HG03442 (cell line): ENCODE measurements at regions not wholly inside any gene's neighbourhood (a gene's known extent, or its start where the extent isn't known, plus 50 kb on each side); places are given as distances from the start of the nearest gene placed in this dataset.

Experiments used
- ATAC-seq: cut with Tn5 transposase; IDR thresholded peaks from one replicate; pipeline ENCODE4 v1.9.1; 2021; ENCODE audit warnings: mild to moderate bottlenecking, moderate library complexity; ENCODE audit not compliant: unreplicated experiment

DNA sequence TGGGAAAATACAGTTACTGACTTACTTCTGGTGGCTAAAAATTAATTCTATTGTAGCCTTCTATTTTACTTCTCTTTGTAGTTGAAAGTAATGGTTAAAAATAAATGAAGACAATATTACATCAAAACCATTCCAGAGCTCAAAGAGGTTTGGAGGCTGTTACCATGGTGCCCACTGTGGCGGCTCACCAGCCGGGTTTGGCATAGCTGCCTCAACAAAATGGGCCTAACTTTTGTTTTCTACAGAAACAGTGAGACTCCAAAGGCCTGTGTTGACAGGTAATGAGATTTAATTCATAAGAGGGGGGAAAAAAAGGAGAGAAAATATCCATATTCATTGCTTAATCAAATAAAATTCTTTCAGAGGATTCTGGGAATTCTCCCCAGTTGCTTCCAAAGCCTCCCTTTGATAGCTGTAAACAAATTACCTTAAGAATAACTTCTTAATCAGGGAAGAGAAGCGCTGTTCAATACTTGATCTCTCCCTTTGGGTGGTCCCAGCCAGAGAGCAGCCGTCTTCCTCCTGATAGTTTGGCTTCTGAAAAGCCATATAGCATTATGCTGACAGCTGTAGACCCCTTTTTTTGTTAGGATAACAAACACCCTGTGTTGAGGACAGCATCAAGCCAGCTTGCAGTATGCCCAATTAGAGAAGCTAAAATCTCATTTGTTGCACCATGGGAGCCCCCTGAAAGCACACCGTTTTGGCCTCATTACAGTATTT lies 266.8 kb downstream of the NEDD1 start:
- no peak for ATAC-seq

DNA sequence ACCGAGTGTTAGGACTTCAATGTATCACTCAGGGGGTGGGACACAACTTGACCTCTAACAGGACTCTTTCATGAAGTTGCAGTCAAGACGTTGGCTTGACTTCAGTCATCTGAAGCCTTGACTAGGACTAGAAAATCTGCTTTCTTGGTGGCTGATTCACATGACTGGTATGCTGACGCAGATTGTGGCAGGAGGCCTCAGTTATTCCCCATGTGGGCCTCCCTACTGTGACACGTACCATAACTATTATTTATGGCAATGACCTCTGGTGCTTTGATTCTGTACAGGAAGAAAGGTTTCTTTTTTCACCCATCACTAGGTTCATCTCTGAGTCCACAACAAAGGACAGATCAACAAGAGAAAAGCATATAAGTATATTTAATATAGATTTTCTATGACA lies 270.4 kb downstream of the NEDD1 start:
- ATAC-seq, result no peak

DNA sequence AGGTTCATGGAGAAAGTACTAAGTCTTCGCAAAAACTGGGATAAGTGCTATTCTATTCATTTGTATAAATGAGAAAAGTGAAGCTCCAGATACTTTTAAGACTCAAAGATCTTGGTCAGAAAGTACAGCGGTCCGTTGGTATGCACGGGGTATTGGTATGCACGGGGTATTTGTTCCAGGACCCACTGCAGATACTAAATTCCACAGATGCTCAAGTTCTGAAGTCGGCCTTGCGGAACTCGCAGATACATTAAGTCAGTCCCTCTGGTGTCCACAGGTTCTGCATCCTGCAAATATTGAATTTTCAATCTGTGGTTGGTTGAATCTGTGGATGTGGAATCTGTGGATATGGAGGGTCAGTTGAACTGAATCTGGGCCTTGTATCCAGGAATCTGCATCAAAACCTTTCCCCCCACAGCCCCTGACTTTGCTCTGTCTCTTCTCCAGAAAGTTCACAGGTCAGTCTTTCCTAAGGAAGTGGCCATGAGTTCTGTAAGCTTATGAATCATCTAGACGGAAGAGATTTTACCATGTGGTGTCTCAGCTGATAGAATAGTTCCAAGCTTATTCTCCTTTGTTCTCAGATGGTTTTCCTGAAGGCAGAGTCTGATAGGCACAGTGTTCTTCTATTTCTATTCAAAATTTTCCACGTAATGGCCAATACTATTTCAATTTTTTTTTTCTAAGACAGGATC lies 274.7 kb downstream of the NEDD1 start:
- no peak for ATAC-seq

DNA sequence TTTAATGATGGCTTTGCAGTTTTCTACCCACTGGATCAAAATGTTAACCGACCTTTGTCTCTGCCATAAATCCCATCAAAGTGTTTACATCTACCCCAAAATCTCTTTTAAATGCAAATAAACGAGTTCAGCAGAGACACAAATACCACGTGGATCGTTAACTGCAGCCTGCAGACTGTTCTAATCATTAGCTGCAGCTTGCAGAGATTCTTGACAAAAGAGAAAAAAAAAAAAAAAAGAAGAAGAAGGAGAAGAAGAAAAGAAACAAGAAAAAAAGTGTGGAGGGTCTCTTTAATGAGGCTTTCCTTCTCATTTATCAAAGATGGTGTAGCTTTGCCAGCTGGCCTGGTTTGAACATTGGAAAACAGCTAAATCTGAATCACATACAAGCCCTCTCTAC lies 275.7 kb downstream of the NEDD1 start:
- no peak for ATAC-seq

DNA sequence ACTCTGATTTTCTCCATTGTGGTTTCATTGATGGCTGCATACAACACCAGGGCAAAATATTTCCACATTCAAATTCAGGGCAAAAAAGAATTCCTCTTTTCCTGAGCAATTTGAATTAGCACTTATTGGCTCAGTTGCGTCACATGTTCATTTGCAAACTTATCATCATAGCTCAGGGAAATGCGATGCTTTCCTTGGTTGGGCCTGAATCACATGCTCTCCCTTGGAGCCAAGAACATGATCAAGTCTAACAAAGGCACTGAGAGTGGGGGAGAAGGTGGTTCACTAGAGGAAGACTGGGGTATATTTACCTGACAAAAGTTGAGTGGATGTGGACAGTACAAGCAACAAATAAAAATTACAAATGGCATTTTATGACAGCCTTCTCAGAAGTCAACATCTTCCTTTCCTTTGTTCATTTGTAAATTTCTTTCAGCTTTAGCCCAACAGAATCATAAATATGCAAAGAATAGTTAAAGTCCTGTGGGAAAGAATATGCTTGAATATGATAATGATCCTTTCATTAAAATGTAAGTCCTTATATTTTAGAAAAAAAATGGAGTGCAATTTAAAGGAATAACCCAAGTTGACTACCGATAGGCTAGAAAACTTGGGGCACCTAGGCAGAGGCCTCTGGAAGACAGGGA lies 277.2 kb downstream of the NEDD1 start:
- ATAC-seq, result no peak

DNA sequence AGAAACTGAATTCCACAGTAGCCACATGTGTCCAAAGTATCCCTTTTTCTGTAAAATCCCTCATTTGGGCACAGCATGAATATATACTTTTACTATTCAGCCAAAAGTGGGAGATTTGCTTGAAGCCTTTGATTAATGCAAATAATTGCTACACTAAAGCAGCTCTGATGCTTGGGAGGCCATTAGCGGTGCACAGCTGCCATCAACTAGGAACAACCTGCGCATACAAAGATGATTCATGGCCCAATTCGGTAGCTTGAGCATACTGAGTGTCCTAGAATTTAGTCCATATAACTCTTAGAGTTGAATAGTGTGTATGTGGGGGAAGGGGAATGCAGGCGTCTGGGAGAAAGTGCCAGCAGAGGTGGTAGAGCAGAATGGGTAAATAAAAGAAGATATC lies 277.0 kb upstream of the RMST start:
- ATAC-seq, result no peak

DNA sequence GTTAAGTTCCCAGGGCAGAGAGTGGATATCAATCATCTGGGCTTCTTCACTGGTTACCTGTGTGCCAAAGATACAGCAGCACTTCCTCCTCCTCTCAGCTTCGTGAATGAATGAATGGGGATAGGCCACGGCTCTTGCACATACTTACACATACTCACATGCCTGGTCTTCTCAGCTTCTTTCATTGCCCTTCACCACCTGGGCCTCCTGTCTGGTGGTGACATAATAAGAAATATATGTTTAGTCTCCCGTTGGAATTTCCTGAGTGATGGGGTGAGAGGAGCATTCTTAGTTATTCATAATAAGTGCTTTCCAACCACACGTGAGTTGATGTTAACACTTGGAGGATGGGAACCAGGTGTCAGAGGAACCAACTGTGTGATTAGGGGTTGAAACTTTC lies 268.1 kb upstream of the RMST start:
- no peak for ATAC-seq

DNA sequence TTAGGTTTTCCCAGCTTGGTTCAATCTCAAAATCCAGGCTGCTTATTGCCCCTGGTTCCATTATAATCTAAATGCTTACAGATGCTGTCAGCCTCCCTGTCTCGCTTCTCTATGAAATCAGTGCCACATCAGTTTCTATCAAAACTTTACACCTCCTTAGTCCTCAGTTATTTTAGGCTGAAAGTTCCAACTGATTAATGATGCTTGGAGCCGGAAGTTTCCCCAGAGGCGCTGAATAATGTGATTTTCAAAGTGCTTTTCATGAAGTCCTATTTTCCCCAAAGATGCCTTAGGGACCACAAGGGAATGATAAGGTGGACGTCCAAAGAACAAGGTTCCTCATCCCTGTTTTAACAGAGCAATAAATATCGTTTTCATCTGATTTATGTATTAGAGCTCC lies 262.4 kb upstream of the RMST start:
- ATAC-seq, result no peak

DNA sequence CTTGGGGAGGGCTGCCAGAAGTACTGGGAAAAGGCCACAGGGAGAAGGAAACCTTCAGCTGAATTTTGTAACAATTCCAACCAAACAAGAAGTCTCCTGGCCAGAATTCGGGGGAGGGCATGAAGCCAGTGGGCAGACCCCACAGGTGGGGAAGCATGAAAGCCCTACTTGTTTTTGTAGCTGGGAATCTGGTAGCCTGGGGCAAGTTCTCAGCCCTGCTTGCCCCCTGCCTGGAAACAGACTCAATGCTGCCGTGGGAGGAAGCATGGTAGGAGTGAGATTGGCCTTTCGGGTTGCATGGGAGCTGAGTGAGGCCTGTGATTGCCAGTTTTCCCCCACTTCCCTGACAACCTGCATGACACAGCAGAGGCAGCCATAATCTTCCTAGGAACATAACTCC lies 259.2 kb upstream of the RMST start:
- ATAC-seq, result no peak

DNA sequence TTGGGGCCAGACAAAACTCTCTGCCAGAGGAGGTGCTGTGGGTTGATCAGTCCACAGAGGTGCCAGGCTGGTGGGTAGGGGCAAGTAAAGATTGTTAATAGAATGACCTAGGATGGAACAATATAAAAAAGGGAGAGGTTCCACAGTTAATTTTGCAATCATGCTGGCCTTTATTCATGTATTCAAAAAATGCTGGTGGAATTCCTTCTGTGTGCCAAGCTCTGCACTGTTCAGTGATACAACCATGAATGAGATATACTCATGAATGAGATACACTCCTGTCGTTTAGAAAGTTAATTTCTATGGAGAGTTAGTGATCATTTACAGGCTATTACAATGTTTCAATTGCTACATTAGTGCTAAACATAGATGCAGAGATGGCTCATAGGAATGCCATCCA lies 252.6 kb upstream of the RMST start:
- ATAC-seq, result no peak

DNA sequence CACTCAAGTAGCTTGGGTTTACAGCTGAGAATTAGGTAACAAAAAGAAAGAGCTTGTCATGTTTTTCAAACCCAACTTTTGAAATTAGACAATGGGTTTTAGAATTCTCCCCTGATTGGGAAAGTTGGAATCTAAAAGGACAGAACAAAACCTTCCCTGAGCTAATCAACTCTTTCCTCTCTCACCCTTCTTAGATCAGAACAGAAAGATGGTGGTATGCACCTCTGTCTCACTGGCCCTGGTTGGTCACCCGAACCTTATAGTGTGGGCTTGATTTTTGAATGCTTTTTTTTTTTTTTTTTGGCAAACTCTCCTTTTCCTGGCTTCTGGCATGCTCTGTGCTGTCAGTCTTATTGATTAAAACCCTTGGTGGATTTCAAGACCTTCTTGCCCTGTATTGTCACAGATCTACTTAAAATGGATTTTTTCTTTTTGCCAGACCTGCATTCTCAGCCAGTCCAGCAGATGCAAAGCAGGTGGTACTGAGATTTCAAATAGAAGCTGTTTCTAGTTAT lies 251.1 kb upstream of the RMST start:
- ATAC-seq, result no peak

DNA sequence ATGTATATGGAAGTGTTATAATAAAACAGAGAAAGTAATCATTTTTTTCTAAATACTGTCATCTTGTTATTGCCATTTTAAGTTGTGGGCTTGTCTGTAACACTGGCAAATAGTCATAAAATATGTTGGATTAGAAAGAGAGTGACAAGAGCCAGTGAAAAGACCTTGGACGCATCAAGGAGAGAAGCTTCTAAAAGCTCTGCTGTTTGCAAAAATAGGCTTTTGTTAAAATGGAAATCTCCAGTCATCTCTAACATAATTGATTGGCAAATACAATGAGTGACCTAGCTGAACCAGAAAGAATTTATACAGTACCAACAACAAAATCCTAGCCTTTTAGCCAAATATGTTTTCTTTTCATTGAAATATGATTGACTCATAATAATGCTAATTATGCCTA lies 245.8 kb upstream of the RMST start:
- ATAC-seq, result no peak

DNA sequence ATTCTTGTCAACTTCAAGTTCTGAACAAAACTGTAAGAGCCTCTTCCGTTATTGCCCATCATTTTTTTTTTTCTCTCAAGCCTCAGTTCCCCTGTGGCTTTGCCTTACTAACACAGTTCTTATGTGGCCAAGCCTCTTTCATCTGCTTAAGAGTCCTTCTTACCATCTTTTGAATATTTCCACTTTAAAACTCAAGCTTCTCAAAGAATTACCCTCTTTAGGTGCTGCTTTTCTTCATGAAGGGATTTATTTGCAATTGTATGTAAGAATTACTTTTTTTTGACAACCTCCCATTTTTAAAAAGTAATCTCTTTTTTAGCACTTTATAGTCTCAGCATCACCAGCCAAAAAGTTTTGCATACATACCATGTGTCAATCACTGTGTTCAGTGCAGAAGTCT lies 240.2 kb upstream of the RMST start:
- no peak for ATAC-seq

DNA sequence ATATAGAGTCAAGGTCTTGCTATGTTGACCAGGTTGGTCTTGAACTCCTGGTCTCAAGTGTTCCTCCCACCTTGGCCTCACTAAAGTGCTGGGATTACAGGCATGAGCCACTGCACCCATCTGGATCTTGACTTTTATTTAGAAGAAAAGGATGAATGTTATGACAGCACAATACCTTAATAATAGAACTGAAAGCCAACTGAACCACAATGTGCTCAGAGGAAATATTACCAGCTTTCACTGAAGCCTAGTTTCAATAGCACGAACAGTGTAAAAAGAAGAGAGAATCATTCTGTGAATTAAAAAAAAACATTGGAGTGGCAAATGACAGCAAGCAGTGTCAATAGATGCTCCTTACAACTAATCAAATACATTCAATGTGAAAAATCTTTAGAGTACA lies 239.2 kb upstream of the RMST start:
- ATAC-seq, result peak; percentile 90

DNA sequence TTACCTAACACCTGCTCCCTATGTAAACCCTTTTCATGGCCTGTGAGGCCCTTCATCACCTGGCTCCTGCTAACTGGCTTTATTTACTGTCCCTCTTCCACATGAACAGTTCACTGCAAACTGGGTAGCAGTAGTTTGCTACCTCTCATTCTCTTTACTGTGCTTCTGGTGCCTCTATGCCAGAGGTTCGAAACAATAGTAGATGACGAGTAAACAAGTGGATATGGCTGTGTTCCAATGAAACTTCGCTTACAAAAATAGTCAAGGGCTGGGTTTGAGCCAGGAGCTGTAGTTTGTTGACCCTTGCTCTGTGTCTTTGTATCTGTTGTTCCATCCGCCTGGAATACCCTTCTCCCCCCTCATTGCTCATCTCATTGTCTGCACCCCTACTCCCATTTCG lies 233.6 kb upstream of the RMST start:
- ATAC-seq, result no peak

DNA sequence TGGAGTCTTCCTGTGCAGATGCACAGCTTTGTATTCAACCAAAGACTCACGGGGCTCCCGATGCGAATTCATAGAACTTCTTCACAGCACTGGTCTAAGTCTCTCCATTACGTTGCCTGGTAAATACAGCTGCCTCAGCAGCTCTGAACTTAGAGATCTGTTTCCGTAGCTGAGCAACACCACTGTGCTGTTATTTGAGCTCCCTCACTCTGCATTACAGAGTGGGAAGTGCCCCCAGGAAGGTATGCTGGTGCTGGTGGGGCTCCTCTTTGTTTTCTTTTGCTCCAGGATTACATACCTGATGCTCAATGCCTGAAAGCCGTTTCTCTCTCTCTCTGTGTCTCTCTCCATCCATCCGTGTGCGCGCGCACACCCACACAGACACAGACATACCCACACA lies 227.5 kb upstream of the RMST start:
- ATAC-seq, result no peak

DNA sequence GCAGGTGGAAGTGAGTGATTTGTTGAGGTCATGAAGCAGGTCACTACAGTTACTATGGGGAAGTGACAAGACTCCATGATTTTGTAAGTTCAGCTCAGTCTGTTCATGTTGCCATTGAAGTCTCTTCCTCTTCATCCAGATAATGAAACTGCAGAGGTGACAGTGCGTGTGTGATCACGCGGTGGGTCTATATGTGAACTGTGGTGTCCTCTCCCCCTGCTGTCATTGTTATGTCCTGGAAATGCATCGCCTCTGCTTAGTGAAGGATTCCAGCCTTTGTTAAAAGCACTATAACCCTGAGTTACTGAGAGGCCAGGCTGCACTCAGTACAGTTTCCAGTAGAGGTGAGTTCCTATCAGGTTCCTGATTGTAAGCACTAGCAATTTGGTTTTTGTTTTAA lies 216.2 kb upstream of the RMST start:
- ATAC-seq, result no peak

DNA sequence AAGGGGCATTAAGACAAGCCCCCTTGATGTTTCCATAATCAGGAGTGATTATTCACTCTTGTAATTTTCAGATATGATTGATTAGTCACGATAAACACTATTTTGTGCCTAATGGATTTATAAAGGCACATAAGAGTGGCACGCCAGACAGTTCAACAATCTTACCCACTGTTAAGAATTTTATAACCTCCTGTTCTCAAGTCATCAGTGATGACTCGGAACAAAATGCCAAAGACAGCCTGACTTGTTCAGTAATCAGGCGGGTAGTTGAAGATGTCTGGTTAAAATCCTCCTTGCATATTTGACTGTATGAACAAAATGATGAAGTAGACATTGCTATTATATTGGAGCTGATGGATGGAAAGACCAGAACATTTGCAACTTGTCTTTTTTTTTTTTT lies 212.1 kb upstream of the RMST start:
- no peak for ATAC-seq

DNA sequence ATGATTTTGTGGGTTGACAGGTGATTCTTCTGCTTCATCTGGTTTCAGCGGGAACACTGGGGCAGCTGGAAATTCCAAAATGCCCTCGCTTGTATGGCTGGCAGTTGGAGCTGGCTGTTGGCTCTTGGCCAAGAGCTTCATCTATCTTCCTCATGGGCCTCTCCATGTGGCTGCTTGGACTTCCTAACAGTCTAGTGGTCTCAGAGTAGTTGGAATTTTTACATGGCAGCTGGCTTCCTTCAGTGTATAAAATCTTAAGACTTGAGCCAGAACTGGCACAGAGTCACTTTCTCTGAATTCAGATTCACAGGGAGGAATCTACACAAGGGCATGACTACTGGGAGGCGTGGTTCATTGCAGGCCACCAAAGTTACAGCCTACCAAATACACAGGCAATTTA lies 204.9 kb upstream of the RMST start:
- ATAC-seq, result no peak

DNA sequence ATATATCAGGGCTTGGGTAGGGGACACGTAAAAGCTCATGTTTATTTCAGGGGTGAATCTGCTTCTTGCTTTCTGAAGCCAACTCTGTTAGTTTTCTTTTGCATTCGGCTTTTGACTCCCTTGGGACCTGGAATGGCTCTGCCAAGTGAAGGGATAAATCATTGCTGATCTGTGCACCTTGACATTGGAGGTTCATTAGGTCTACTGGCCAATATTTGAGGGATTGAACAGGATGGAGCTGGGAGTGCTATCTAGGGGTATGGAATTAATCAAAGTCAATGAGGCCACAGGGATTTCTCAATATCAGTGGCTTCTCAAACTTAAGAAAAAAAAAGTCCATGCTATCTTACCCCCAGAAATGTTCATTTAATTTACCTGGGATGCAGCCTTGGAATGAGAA lies 203.5 kb upstream of the RMST start:
- no peak for ATAC-seq

DNA sequence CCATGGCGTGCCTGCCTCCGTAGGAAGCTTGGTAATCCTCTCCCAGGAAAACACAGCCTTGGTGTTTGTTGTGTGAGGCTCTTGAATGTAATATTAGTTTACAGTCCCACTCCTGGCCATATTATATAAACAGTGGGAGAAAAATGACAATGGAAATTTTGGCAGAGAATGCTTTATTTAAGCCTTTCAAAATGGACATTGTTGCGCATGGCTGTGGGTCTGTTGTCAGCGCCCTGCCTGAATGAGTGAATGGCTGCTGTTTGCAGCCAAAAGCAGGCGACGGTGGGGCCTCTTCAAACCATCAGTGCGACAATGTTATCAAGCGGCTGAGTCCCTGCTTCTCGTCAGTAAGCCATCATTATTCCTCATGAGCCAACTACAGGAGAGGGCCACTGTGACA lies 201.8 kb upstream of the RMST start:
- no peak for ATAC-seq

DNA sequence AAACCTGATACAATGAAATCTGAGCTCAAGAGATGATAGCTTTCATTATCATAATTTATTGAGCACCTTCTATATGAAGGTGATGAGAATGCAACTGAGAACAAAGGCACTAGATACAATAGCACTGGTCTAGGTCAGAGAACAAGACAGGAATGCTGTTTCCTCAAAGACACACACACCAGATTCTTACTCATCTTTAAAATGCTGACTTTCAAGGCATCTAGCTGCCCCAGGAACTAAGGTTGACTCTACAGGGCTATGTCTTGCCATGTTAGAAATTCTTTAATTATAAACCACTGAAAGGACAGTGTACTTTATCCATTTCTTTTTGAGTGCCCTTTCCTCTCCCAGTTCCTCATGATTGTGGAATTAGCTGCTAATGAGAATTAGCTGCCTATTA lies 195.4 kb upstream of the RMST start:
- no peak for ATAC-seq
